HepG2 (cell line): ENCODE measurements at regions not wholly inside any gene's neighbourhood (a gene's known extent, or its start where the extent isn't known, plus 50 kb on each side); places are given as distances from the start of the nearest gene placed in this dataset.

Experiments
- ATF7-NPFF ChIP-seq: sonication (generic); formaldehyde crosslinking; IDR thresholded peaks from 2 replicates; pipeline ENCODE4 v1.8.1; 2023; ENCODE audit warnings: mild to moderate bottlenecking, low read depth, missing genetic modification reagents, moderate library complexity
- CBX1 ChIP-seq: IDR thresholded peaks from one replicate; pipeline ENCODE4 v1.6.1; 2016; ENCODE audit warnings: antibody characterized with exemption, low read depth
- ETS1 ChIP-seq: sonication (generic); formaldehyde crosslinking; IDR thresholded peaks from 2 replicates; pipeline ENCODE4 v1.4.0; 2020; ENCODE audit warnings: missing genetic modification reagents
- GABPA ChIP-seq, 2 experiments: IDR thresholded peaks; 2 replicates each; pipeline ENCODE4 v1.6.1; 2011 to 2016; ENCODE audit warnings: low read depth in 2 of 2, low read length in 1 of 2, missing biosample characterization in 1 of 2, missing genetic modification characterization in 1 of 2
- HDAC1 ChIP-seq: sonication (generic); formaldehyde crosslinking; IDR thresholded peaks from 2 replicates; pipeline ENCODE4 v1.5.1; 2020; ENCODE audit warnings: mild to moderate bottlenecking, missing genetic modification reagents
- HMG20B ChIP-seq: conservative IDR thresholded peaks from 2 replicates; pipeline ENCODE4 v1.6.1; 2016; ENCODE audit warnings: missing genetic modification reagents, missing compliant biosample characterization
- IKZF4 ChIP-seq: sonication (generic); formaldehyde crosslinking; IDR thresholded peaks from 2 replicates; pipeline ENCODE4 v1.5.1; 2020; ENCODE audit warnings: borderline replicate concordance, mild to moderate bottlenecking, low read depth, missing genetic modification reagents; ENCODE audit errors: not compliant biosample characterization
- MEIS1 ChIP-seq: sonication (generic); formaldehyde crosslinking; IDR thresholded peaks from 2 replicates; pipeline ENCODE4 v1.9.0; 2021; ENCODE audit warnings: mild to moderate bottlenecking, missing genetic modification reagents, moderate library complexity, borderline replicate concordance
- MXD1 ChIP-seq: sonication (generic); formaldehyde crosslinking; IDR thresholded peaks from 2 replicates; pipeline ENCODE4 v1.4.0; 2020; ENCODE audit warnings: mild to moderate bottlenecking, missing genetic modification reagents
- NFE2 ChIP-seq: sonication (generic); formaldehyde crosslinking; IDR thresholded peaks from 2 replicates; pipeline ENCODE4 v1.4.0; 2020; ENCODE audit warnings: missing genetic modification reagents
- RARG ChIP-seq: sonication (generic); formaldehyde crosslinking; IDR thresholded peaks from 2 replicates; pipeline ENCODE4 v1.4.0; 2020; ENCODE audit warnings: low read depth, mild to moderate bottlenecking, missing genetic modification reagents
- RBFOX2 ChIP-seq: fragments of 200-400 bp; formaldehyde crosslinking; IDR thresholded peaks from 2 replicates; pipeline ENCODE4 v1.6.1; 2017; ENCODE audit warnings: low read depth, mild to moderate bottlenecking, low read length
- RBM22 ChIP-seq: fragments of 200-400 bp; formaldehyde crosslinking; optimal IDR thresholded peaks from 2 replicates; pipeline ENCODE3; 2017; ENCODE audit warnings: mild to moderate bottlenecking, low read length, moderate library complexity
- TRIM22 ChIP-seq: fragments of 450-650 bp; IDR thresholded peaks from 2 replicates; pipeline ENCODE4 v1.6.1; 2017
- YY1 ChIP-seq: IDR thresholded peaks from 2 replicates; pipeline ENCODE4 v1.6.1; 2011; ENCODE audit warnings: low read length, low read depth, moderate library complexity, mild to moderate bottlenecking; ENCODE audit not compliant: insufficient read depth, insufficient replicate concordance
- ZC3H13 ChIP-seq: sonication (generic); formaldehyde crosslinking; IDR thresholded peaks from 2 replicates; pipeline ENCODE4 v1.8.1; 2023; ENCODE audit warnings: mild to moderate bottlenecking, missing genetic modification reagents, moderate library complexity
- ZNF678 ChIP-seq: sonication (generic); formaldehyde crosslinking; IDR thresholded peaks from 2 replicates; pipeline ENCODE4 v1.4.0; 2020; ENCODE audit warnings: mild to moderate bottlenecking, missing genetic modification reagents
- ZNF773 ChIP-seq: sonication (generic); formaldehyde crosslinking; IDR thresholded peaks from 2 replicates; pipeline ENCODE4 v1.4.0; 2020; ENCODE audit warnings: missing genetic modification reagents, borderline replicate concordance
- ZZZ3 ChIP-seq: sonication (generic); formaldehyde crosslinking; IDR thresholded peaks from 2 replicates; pipeline ENCODE4 v1.4.0; 2020; ENCODE audit warnings: missing genetic modification reagents, mild to moderate bottlenecking, borderline replicate concordance
- TF ChIP-seq, protein P1 (sequence below): sonication (generic); formaldehyde crosslinking; IDR thresholded peaks from 2 replicates; pipeline ENCODE4 v1.8.1; 2023; ENCODE audit warnings: mild to moderate bottlenecking, missing genetic modification reagents
- TF ChIP-seq, protein P2 (sequence below): sonication (generic); formaldehyde crosslinking; IDR thresholded peaks from 2 replicates; pipeline ENCODE4 v1.4.0; 2020; ENCODE audit warnings: missing genetic modification reagents, borderline replicate concordance
- TF ChIP-seq, protein P3 (sequence below): sonication (generic); formaldehyde crosslinking; IDR thresholded peaks from 2 replicates; pipeline ENCODE4 v1.8.1; 2023; ENCODE audit warnings: mild to moderate bottlenecking, moderate library complexity, missing genetic modification reagents

DNA sequence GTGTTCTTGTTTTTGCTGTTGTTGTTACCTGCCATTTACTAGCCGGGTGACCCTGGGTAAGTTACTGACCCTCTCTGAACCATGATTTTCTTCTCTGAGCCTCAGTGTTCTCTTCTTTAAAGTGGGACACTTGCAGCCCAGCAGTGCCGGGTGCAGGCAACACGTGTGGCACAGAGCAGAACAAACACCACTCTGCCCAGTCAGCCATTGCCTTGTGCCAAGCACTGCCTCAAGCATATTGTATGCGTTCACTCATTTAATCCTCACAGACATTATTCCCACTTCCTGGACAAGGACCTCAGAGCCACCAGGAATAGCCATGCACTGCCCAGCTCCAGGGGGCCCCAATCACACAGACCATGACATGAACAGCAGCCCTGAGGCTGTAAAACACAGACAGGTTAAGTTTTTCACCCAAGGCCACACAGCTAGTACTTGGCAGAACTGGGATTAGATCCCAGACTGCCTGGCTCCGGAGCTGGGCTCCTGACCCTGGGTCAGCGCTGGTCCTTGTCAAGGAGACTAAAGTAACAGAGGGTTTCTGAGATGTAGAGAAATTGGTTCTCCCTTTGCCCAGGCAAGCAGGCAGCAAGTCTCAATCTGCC is 74.0 kb upstream of the PTPN1 start (continued):
- TF ChIP-seq ETS1 (CRISPR knock-in tag), result no peak
- no peak for TF ChIP-seq CBX1
- no peak for TF ChIP-seq MXD1 (CRISPR knock-in tag)
- TF ChIP-seq MEIS1 (CRISPR knock-in tag), result no peak
- no peak for TF ChIP-seq ZNF773 (CRISPR knock-in tag)
- TF ChIP-seq TRIM22, result no peak
- no peak for TF ChIP-seq ZC3H13
- TF ChIP-seq ZNF678, result no peak
- TF ChIP-seq ZZZ3 (CRISPR knock-in tag), result no peak
- no peak for TF ChIP-seq RBM22
- TF ChIP-seq, protein P1, sequence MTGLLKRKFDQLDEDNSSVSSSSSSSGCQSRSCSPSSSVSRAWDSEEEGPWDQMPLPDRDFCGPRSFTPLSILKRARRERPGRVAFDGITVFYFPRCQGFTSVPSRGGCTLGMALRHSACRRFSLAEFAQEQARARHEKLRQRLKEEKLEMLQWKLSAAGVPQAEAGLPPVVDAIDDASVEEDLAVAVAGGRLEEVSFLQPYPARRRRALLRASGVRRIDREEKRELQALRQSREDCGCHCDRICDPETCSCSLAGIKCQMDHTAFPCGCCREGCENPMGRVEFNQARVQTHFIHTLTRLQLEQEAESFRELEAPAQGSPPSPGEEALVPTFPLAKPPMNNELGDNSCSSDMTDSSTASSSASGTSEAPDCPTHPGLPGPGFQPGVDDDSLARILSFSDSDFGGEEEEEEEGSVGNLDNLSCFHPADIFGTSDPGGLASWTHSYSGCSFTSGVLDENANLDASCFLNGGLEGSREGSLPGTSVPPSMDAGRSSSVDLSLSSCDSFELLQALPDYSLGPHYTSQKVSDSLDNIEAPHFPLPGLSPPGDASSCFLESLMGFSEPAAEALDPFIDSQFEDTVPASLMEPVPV (CRISPR knock-in tag), result no peak
- no peak for TF ChIP-seq ATF7-NPFF (CRISPR knock-in tag)
- no peak for TF ChIP-seq RARG (CRISPR knock-in tag)
- no peak for TF ChIP-seq NFE2 (CRISPR knock-in tag)
- TF ChIP-seq, protein P2, sequence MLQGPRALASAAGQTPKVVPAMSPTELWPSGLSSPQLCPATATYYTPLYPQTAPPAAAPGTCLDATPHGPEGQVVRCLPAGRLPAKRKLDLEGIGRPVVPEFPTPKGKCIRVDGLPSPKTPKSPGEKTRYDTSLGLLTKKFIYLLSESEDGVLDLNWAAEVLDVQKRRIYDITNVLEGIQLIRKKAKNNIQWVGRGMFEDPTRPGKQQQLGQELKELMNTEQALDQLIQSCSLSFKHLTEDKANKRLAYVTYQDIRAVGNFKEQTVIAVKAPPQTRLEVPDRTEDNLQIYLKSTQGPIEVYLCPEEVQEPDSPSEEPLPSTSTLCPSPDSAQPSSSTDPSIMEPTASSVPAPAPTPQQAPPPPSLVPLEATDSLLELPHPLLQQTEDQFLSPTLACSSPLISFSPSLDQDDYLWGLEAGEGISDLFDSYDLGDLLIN (CRISPR knock-in tag), result no peak
- no peak for TF ChIP-seq RBFOX2
- TF ChIP-seq GABPA (IDR thresholded peaks at IDR 0.05; ENCODE audit: low read depth, low read length), result no peak
- no peak for TF ChIP-seq GABPA (CRISPR knock-in tag; IDR thresholded peaks at IDR 0.05; ENCODE audit: low read depth)
- no peak for TF ChIP-seq YY1
- TF ChIP-seq, protein P3, sequence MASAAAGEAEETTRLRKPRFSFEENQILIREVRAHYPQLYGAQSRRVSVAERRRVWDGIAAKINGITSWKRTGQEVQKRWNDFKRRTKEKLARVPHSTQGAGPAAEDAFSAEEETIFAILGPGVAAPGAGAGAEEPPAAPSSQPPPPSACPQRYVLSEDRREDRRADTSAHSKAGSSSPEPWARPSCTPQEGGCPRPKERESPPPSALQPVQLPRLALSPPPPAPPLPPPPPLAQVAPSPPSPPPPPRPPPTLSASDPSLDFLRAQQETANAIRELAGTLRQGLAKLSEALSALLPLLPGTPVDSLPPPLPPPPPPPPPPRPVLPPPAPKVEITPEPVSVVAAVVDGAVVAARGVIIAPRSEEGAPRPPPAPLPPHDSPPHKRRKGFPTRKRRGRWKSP, result no peak
- no peak for TF ChIP-seq IKZF4 (CRISPR knock-in tag)
- TF ChIP-seq HDAC1 (CRISPR knock-in tag), result peak; percentile 25; the same call in 1 of the 2 replicates
- no peak for TF ChIP-seq HMG20B (CRISPR knock-in tag)
